Nephron (organoid): ENCODE measurements at regions not wholly inside any gene's neighbourhood (a gene's known extent, or its start where the extent isn't known, plus 50 kb on each side); places are given as distances from the start of the nearest gene placed in this dataset.
A peak's percentile ranks its signal among the peaks of the same experiment; 100 is the strongest.

Source experiments
- H3K27ac Mint-ChIP-seq, 3 experiments: 2 replicates each; pipeline ENCODE4 v1.8.0; 2020; ENCODE audit warnings: mixed read lengths in 3 of 3, mild to moderate bottlenecking in 2 of 3, moderate library complexity in 1 of 3
- H3K27me3 Mint-ChIP-seq: 2 replicates; pipeline ENCODE4 v1.8.0; 2021; ENCODE audit warnings: low read depth, mild to moderate bottlenecking, moderate library complexity, mixed read lengths
- H3K36me3 Mint-ChIP-seq: 2 replicates; pipeline ENCODE4 v1.8.0; 2020; ENCODE audit warnings: low read depth, mixed read lengths
- H3K4me1 Mint-ChIP-seq: 2 replicates; pipeline ENCODE4 v1.8.0; 2020; ENCODE audit warnings: mixed read lengths
- H3K4me3 Mint-ChIP-seq, 3 experiments: 2 replicates each; pipeline ENCODE4 v1.8.0; 2020; ENCODE audit warnings: mild to moderate bottlenecking in 3 of 3, mixed read lengths in 3 of 3, moderate library complexity in 2 of 3
- H3K9me3 Mint-ChIP-seq: 2 replicates; pipeline ENCODE4 v1.8.0; 2020; ENCODE audit warnings: mixed read lengths
- CTCF ChIP-seq, 3 experiments: fragments of 200-600 bp; sonication (generic); IDR thresholded peaks; one replicate each; pipeline ENCODE4 v1.5.0; 2021; ENCODE audit warnings: antibody characterized with exemption in 3 of 3; ENCODE audit not compliant: unreplicated experiment in 3 of 3

GRCh38 chr1:232522189-232522588 lies 107.7 kb downstream of the SIPA1L2 start:
- Mint-ChIP-seq H3K27ac (no peak overlapping the region), H3K4me1 (peaks cover 20% of the 10 kb centered on the region), H3K4me3 (no peak overlapping the region), H3K9me3 (no peaks in the 10 kb centered on the region), H3K36me3 (no peaks in the 10 kb centered on the region), H3K27me3 (no peaks in the 10 kb centered on the region)
- TF ChIP-seq CTCF (IDR thresholded peaks at IDR 0.05; ENCODE audit: unreplicated experiment in 3 of 3) = no peak

DNA sequence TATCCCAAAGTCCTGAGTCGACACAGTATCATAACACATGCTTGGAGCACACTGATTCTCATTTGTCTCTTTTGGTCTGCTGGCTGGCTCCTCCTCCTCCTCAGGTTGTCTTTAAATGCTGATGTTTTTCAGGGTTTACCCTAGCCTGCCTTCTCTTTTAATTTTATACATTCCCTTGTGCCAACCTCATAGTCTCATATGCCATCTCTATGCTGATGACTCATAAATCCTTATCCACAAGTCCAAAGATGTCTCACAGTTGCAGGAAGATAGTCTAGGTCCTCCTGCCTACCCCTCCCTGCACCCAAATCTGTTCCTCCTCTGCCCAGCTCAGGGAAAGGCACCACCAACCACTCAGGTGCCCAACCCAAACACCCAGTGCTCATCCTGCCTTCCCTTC lies 108.3 kb downstream of the SIPA1L2 start:
- H3K27me3 Mint-ChIP-seq = no peaks in the 10 kb centered on the region
- no peak overlapping the region for H3K27ac Mint-ChIP-seq
- no peak for TF ChIP-seq CTCF (IDR thresholded peaks at IDR 0.05; ENCODE audit: unreplicated experiment in 3 of 3)
- peaks cover 20% of the 10 kb centered on the region for H3K4me1 Mint-ChIP-seq
- H3K4me3 Mint-ChIP-seq = no peak overlapping the region
- H3K36me3 Mint-ChIP-seq = no peaks in the 10 kb centered on the region
- H3K9me3 Mint-ChIP-seq = no peaks in the 10 kb centered on the region

DNA sequence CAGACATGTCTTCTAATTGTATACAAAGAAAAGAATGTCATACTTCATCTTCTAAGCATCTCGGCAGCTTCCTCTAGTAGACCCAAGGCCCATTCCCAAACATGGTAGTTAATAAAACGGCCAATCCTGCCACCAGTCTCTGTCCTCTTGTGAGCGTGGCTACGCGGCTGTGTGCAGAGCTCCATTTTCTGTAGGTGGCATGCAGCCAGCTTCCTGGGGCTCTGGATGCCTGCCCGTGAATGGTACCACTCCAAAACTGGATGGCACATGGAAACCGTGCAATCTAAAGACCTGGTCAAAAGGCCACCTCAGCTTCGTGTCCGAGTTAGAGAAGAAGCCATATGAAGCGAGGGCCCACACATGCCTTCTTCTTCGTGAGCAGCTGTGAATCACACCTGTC lies 110.7 kb downstream of the SIPA1L2 start:
- Mint-ChIP-seq H3K4me3 (no peak overlapping the region), H3K4me1 (peaks cover 20% of the 10 kb centered on the region), H3K27ac (no peak overlapping the region), H3K36me3 (peaks cover 18% of the 10 kb centered on the region), H3K9me3 (no peaks in the 10 kb centered on the region), H3K27me3 (no peaks in the 10 kb centered on the region)
- no peak for TF ChIP-seq CTCF (IDR thresholded peaks at IDR 0.05; ENCODE audit: unreplicated experiment in 3 of 3)

- H3K36me3 Mint-ChIP-seq = peaks cover 24% of the 10 kb centered on the region
- peaks cover 22% of the 10 kb centered on the region for H3K4me1 Mint-ChIP-seq
- no peaks in the 10 kb centered on the region for H3K27me3 Mint-ChIP-seq
- peak overlapping the region in 2 of 3 experiments; percentile 9 to 21 for H3K27ac Mint-ChIP-seq
- H3K9me3 Mint-ChIP-seq = no peaks in the 10 kb centered on the region
- H3K4me3 Mint-ChIP-seq = no peak overlapping the region
- TF ChIP-seq CTCF (IDR thresholded peaks at IDR 0.05; ENCODE audit: unreplicated experiment in 3 of 3) = no peak
Measured at GRCh38 chr1:232518349-232518748, 111.6 kb downstream of the SIPA1L2 start.

DNA sequence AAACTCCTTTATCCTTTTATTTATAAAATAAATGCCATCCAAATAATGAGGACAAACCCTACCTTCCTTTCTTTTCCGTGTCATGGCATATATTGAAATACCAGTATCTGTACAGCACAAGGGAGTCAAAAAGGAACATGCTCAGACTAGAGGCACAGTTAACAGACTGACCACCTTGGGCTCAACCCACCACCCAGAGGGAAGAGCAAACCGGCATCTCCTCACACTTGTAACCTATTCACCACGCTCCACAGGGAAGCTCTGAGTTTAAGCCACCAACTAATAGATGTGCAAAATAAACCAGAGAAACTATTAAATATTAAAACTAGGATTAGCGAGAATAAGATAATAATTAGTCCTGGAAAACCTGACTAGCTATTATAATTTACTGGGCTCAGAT lies 112.7 kb downstream of the SIPA1L2 start:
- no peaks in the 10 kb centered on the region for H3K9me3 Mint-ChIP-seq
- H3K4me3 Mint-ChIP-seq = no peak overlapping the region
- no peak for TF ChIP-seq CTCF (IDR thresholded peaks at IDR 0.05; ENCODE audit: unreplicated experiment in 3 of 3)
- peaks cover 33% of the 10 kb centered on the region for H3K4me1 Mint-ChIP-seq
- H3K36me3 Mint-ChIP-seq = peaks cover 27% of the 10 kb centered on the region
- no peaks in the 10 kb centered on the region for H3K27me3 Mint-ChIP-seq
- H3K27ac Mint-ChIP-seq = no peak overlapping the region

GRCh38 chr1:232515706-232516105 lies 114.2 kb downstream of the SIPA1L2 start:
- Mint-ChIP-seq H3K4me3 (no peak overlapping the region), H3K9me3 (no peaks in the 10 kb centered on the region), H3K27me3 (no peaks in the 10 kb centered on the region), H3K4me1 (peaks cover 37% of the 10 kb centered on the region), H3K36me3 (peaks cover 36% of the 10 kb centered on the region), H3K27ac (no peak overlapping the region)
- TF ChIP-seq CTCF (IDR thresholded peaks at IDR 0.05; ENCODE audit: unreplicated experiment in 3 of 3) = no peak
